Upper lobe of left lung (tissue), 6 donors: ENCODE measurements at regions not wholly inside any gene's neighbourhood (a gene's known extent, or its start where the extent isn't known, plus 50 kb on each side); places are given as distances from the start of the nearest gene placed in this dataset.

Experiments used
- ATAC-seq, 2 donors: fragments of 200-7000 bp; cut with Tn5 transposase; one replicate each; pipeline ENCODE4 v1.9.1; 2022; ENCODE audit warnings: mild to moderate bottlenecking in 2 of 2, moderate library complexity in 2 of 2; ENCODE audit not compliant: low FRiP score in 2 of 2
- DNase-seq, 2 donors: peaks; one replicate each; pipeline ENCODE4 v3.0.0-alpha.2; 2019 to 2020
- H3K27ac ChIP-seq, 4 donors: fragments of 200-600 bp; sonication (generic); one replicate each; pipeline ENCODE4 v1.5.1; 2016 to 2019
- H3K27me3 ChIP-seq, 4 donors: fragments of 200-600 bp; sonication (generic); one replicate each; pipeline ENCODE4 v1.5.1; 2017 to 2019
- H3K36me3 ChIP-seq, 4 donors: fragments of 200-600 bp; sonication (generic); one replicate each; pipeline ENCODE4 v1.5.1; 2016 to 2019
- H3K4me1 ChIP-seq, 4 donors: fragments of 200-600 bp; sonication (generic); one replicate each; pipeline ENCODE4 v1.5.1; 2018 to 2019
- H3K4me3 ChIP-seq, 4 donors: fragments of 200-600 bp; sonication (generic); one replicate each; pipeline ENCODE4 v1.5.1; 2017 to 2019; ENCODE audit warnings: mild to moderate bottlenecking in 2 of 4, moderate library complexity in 1 of 4
- H3K9me3 ChIP-seq, 4 donors: fragments of 200-600 bp; sonication (generic); one replicate each; pipeline ENCODE4 v1.5.1; 2018 to 2019
- EP300 ChIP-seq, 4 donors: sonication (generic); formaldehyde crosslinking; IDR thresholded peaks; one replicate each; pipeline ENCODE4 v1.5.1; 2017; ENCODE audit warnings: antibody characterized with exemption in 4 of 4, control low read depth in 2 of 4
- POLR2A ChIP-seq, 4 donors: fragments of 450-650 bp; IDR thresholded peaks; one replicate each; pipeline ENCODE4 v1.5.1; 2016 to 2017; ENCODE audit warnings: antibody characterized with exemption in 4 of 4, mild to moderate bottlenecking in 2 of 4
- POLR2AphosphoS5 ChIP-seq, 2 donors: sonication (generic); formaldehyde crosslinking; IDR thresholded peaks; one replicate each; pipeline ENCODE4 v1.5.1; 2017; ENCODE audit warnings: antibody characterized with exemption in 2 of 2
- WGBS, 2 donors: methylation state at CpG; one replicate each; pipeline ENCODE4 v1.1.5; 2017 to 2018; 5-methylcytosine and 5-hydroxymethylcytosine counted together
- TF ChIP-seq, protein P1 (sequence below), 6 experiments: fragments of 450-650 bp in 4 of 6; fragments of 200-600 bp in 2 of 6; sonication (generic) in 2 of 6; IDR thresholded peaks; one replicate each; pipeline ENCODE4 v1.5.1; 2016 to 2019; ENCODE audit warnings: antibody characterized with exemption in 6 of 6
- donor health status: DM: no; HTN: no; CAD: no; lungs with moderate emphysema.
- donor health status: DM: no; HTN: yes; CAD: no; lungs with severe emphysema.

DNA sequence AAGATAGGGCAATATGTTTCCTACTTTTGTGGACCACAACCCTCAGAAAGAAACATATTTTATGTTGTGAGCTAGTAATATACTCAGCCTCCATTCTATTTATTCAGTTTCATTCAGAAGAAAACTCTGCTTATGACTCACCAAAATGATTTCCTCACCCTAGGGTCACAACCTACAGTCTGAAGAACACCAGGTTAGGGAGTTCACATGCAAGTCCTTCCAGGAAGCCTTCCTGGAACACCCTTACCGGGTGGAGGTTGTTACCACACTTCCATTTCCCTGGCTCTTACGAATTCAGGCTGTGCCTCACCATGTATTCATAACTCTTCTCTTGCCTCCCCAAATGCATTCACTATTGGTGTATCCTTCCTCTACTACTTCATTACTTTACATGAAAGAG is 228.0 kb upstream of the ADAMTS9 start:
- H3K4me1 ChIP-seq = peaks cover 0 to 17% (median 5%) of the 10 kb centered on the region in 4 donors
- H3K27ac ChIP-seq = no peak overlapping the region
- H3K27me3 ChIP-seq = no peaks in the 10 kb centered on the region
- peak in 1 of 2 donors; percentile 60 for DNase-seq
- TF ChIP-seq POLR2AphosphoS5 (IDR thresholded peaks at IDR 0.05) (peak; percentile 70 to 88), POLR2A (IDR thresholded peaks at IDR 0.05) (no peak), EP300 (IDR thresholded peaks at IDR 0.05) (peak in 3 of 4 donors; percentile 59 to 91 (median 71))
- TF ChIP-seq, protein P1, sequence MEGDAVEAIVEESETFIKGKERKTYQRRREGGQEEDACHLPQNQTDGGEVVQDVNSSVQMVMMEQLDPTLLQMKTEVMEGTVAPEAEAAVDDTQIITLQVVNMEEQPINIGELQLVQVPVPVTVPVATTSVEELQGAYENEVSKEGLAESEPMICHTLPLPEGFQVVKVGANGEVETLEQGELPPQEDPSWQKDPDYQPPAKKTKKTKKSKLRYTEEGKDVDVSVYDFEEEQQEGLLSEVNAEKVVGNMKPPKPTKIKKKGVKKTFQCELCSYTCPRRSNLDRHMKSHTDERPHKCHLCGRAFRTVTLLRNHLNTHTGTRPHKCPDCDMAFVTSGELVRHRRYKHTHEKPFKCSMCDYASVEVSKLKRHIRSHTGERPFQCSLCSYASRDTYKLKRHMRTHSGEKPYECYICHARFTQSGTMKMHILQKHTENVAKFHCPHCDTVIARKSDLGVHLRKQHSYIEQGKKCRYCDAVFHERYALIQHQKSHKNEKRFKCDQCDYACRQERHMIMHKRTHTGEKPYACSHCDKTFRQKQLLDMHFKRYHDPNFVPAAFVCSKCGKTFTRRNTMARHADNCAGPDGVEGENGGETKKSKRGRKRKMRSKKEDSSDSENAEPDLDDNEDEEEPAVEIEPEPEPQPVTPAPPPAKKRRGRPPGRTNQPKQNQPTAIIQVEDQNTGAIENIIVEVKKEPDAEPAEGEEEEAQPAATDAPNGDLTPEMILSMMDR (IDR thresholded peaks at IDR 0.05) = no peak
- ATAC-seq = no peak
- no peak overlapping the region for H3K4me3 ChIP-seq
- H3K9me3 ChIP-seq = peaks cover 0 to 2% (median 0%) of the 10 kb centered on the region in 4 donors
- WGBS, 2 donors = 54 to 56% methylated on average over 2 of the region's 2 CpGs
- no peaks in the 10 kb centered on the region for H3K36me3 ChIP-seq

DNA sequence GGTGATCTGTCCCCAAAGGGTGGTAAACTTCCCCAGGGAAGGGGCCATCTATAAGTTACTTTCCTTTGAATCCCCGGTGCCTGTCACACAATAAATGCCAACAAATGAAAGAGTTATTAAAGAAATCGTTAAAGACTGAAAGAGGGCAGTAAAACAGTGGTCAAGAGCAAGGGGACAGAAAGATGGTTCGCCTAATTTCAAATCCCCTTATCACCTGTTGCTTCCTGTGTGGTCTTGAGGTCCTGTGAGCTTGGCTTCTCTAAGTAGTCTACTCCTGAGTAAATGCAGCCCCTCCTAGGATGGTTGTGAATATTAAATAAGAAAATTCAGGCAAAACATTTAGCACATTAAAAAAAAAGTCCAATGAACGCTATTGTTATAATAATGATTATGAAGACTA is 225.7 kb upstream of the ADAMTS9 start:
- Histone ChIP-seq H3K27ac (no peak overlapping the region), H3K4me3 (no peak overlapping the region), H3K36me3 (no peaks in the 10 kb centered on the region), H3K27me3 (no peaks in the 10 kb centered on the region), H3K4me1 (peaks cover 0 to 14% (median 3%) of the 10 kb centered on the region in 4 donors), H3K9me3 (peaks cover 0 to 2% (median 0%) of the 10 kb centered on the region in 4 donors)
- TF ChIP-seq POLR2A (IDR thresholded peaks at IDR 0.05) (no peak), POLR2AphosphoS5 (IDR thresholded peaks at IDR 0.05) (no peak), EP300 (IDR thresholded peaks at IDR 0.05) (no peak)
- TF ChIP-seq, protein P1 (IDR thresholded peaks at IDR 0.05) = no peak
- 83 to 86% methylated on average over 4 of the region's 4 CpGs for WGBS, 2 donors
- ATAC-seq = no peak
- DNase-seq = no peak

DNA sequence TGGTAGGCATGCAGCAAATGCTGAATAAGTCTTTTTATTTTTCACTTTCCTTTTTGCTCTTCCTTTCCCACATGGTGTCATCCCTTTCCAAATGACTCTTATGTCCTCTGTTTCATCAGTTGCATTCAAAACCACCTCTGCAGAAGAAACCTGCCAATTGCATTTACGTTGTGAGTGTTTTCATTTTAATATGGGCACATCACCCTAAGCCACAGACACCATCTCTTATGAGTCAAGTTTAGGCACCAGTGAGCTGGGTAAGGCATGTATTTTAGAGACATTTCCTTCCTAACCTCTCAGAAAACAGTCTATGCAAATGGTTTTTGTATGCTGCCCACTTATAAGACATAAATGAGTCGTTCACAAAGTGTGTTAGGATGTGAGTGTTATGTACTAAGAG is 223.3 kb upstream of the ADAMTS9 start:
- Histone ChIP-seq H3K27ac (no peak overlapping the region), H3K27me3 (no peaks in the 10 kb centered on the region), H3K36me3 (no peaks in the 10 kb centered on the region), H3K4me3 (no peak overlapping the region), H3K9me3 (peaks cover 0 to 2% (median 0%) of the 10 kb centered on the region in 4 donors), H3K4me1 (peaks cover 0 to 11% (median 2%) of the 10 kb centered on the region in 4 donors)
- ATAC-seq = no peak
- TF ChIP-seq EP300 (IDR thresholded peaks at IDR 0.05) (no peak), POLR2AphosphoS5 (IDR thresholded peaks at IDR 0.05) (no peak)
- TF ChIP-seq, protein P1 (IDR thresholded peaks at IDR 0.05) = no peak
- no peak for DNase-seq
- WGBS, 2 donors = 77 to 84% methylated on average over 2 of the region's 2 CpGs

DNA sequence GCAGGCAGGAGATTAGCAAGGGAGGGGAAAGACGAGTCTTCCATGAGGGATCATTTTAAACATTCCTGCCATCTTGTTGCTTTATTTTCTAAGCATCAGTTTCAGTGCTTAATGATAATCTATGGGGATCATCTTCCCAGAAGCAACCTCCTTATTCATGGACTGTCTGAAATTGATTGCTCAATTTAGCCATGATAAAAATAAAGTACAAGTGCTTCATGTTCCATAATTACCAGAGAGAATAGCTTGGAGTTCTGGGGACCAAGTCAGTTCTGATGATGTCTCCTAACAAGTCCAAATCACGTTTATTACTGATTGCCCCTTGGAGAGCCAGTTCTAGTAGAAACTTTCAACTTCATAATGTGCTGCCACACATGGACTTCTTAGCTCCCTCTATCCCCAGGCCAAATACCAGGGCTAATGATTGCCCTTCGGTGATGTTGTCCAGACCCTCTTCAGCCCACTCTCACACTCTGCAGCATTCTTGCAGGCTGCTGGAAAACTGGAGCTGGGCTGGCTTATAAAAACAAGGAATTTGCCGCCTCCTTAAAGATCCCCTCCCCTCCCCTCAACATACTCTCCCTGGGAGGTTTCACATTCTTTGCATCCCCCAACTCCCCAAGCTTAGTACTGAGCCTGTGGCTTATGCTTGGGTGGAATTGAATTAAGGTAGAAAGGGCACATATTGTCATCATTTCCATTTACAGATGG is 222.1 kb upstream of the ADAMTS9 start:
- 76 to 78% methylated on average over 4 of the region's 4 CpGs for WGBS, 2 donors
- no peak overlapping the region for H3K27ac ChIP-seq
- ATAC-seq (no peak), DNase-seq (no peak)
- TF ChIP-seq EP300 (IDR thresholded peaks at IDR 0.05) (no peak), POLR2A (IDR thresholded peaks at IDR 0.05) (no peak), POLR2AphosphoS5 (IDR thresholded peaks at IDR 0.05) (no peak)
- TF ChIP-seq, protein P1 (IDR thresholded peaks at IDR 0.05) = no peak
- no peaks in the 10 kb centered on the region for H3K36me3 ChIP-seq
- H3K4me1 ChIP-seq = peaks cover 0 to 5% (median 0%) of the 10 kb centered on the region in 4 donors
- H3K27me3 ChIP-seq = no peaks in the 10 kb centered on the region
- no peak overlapping the region for H3K4me3 ChIP-seq
- peaks cover 0 to 2% (median 0%) of the 10 kb centered on the region in 4 donors for H3K9me3 ChIP-seq

DNA sequence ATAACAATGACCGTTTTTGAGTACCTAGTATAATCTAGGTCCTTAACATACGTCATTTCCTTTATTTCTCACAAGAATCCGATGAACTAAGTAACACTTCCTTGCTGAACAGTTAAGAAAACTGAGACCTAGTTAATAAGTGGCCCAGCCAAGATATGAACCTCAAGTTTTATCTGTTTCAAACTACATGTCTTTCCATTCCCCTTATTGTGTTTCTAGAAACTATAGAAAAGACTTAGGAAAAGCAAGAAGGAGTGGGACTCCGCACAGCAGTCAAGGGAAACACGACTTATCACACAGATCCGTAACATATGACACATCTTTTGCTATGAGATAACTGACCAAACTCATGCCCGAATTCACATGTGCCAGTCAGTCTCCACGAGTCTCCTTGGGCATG is 221.2 kb upstream of the ADAMTS9 start:
- DNase-seq = no peak
- TF ChIP-seq POLR2A (IDR thresholded peaks at IDR 0.05) (no peak), EP300 (IDR thresholded peaks at IDR 0.05) (no peak), POLR2AphosphoS5 (IDR thresholded peaks at IDR 0.05) (no peak)
- TF ChIP-seq, protein P1 (IDR thresholded peaks at IDR 0.05) = no peak
- no peaks in the 10 kb centered on the region for H3K36me3 ChIP-seq
- 84 to 89% methylated on average over 8 of the region's 8 CpGs for WGBS, 2 donors
- no peak for ATAC-seq
- H3K4me1 ChIP-seq = peaks cover 0 to 5% (median 0%) of the 10 kb centered on the region in 4 donors
- peaks cover 0 to 2% (median 0%) of the 10 kb centered on the region in 4 donors for H3K9me3 ChIP-seq
- no peak overlapping the region for H3K4me3 ChIP-seq
- H3K27ac ChIP-seq = no peak overlapping the region
- H3K27me3 ChIP-seq = no peaks in the 10 kb centered on the region
